Central memory CD8-positive, alpha-beta T cell (primary cell): ENCODE measurements at regions not wholly inside any gene's neighbourhood (a gene's known extent, or its start where the extent isn't known, plus 50 kb on each side); places are given as distances from the start of the nearest gene placed in this dataset.

Experiments
- ATAC-seq: fragments of 150-1000 bp; cut with Tn5 transposase; replicated peaks from 2 replicates; pipeline ENCODE4 v1.10.0; 2022; ENCODE audit warnings: mild to moderate bottlenecking, moderate FRiP score, moderate number of reproducible peaks; ENCODE audit not compliant: poor library complexity, severe bottlenecking; ENCODE audit errors: extremely low read depth
- DNase-seq, 2 donors: peaks; one replicate each; pipeline ENCODE4 v3.0.0; 2021; ENCODE audit warnings: low spot score in 2 of 2
- H3K27ac Mint-ChIP-seq: one replicate; pipeline ENCODE4 v1.8.0; 2022; ENCODE audit warnings: low read depth, mild to moderate bottlenecking, moderate library complexity, mixed read lengths
- H3K27me3 Mint-ChIP-seq: one replicate; pipeline ENCODE4 v1.8.0; 2022; ENCODE audit warnings: mixed read lengths
- H3K36me3 Mint-ChIP-seq: one replicate; pipeline ENCODE4 v1.8.0; 2022; ENCODE audit warnings: mild to moderate bottlenecking, moderate library complexity, mixed read lengths; ENCODE audit not compliant: insufficient read depth
- H3K4me1 Mint-ChIP-seq: one replicate; pipeline ENCODE4 v1.8.0; 2022; ENCODE audit warnings: mixed read lengths
- H3K4me3 Mint-ChIP-seq: one replicate; pipeline ENCODE4 v1.8.0; 2022; ENCODE audit warnings: mild to moderate bottlenecking, moderate library complexity, mixed read lengths
- H3K9me3 Mint-ChIP-seq: one replicate; pipeline ENCODE4 v1.8.0; 2022; ENCODE audit warnings: mixed read lengths

GRCh38 chr5:4954048-4954447, 186.1 kb upstream of the ADAMTS16 start:
- DNase-seq (no peak), ATAC-seq (no peak)
- Mint-ChIP-seq H3K4me3 (no peak overlapping the region), H3K9me3 (peaks cover 11% of the 10 kb centered on the region), H3K4me1 (no peaks in the 10 kb centered on the region), H3K27me3 (no peaks in the 10 kb centered on the region), H3K27ac (no peak overlapping the region), H3K36me3 (no peaks in the 10 kb centered on the region)

- Mint-ChIP-seq H3K9me3 (no peaks in the 10 kb centered on the region), H3K4me3 (no peak overlapping the region), H3K36me3 (no peaks in the 10 kb centered on the region), H3K27me3 (no peaks in the 10 kb centered on the region), H3K27ac (no peak overlapping the region), H3K4me1 (no peaks in the 10 kb centered on the region)
- no peak for ATAC-seq
- no peak for DNase-seq
Observed at GRCh38 chr5:4963265-4963664, 176.9 kb upstream of the ADAMTS16 start.

GRCh38 chr5:4969351-4969750, 170.8 kb upstream of the ADAMTS16 start:
- DNase-seq (no peak), ATAC-seq (no peak)
- Mint-ChIP-seq H3K27ac (no peak overlapping the region), H3K4me3 (no peak overlapping the region), H3K9me3 (peaks cover 8% of the 10 kb centered on the region), H3K36me3 (no peaks in the 10 kb centered on the region), H3K4me1 (no peaks in the 10 kb centered on the region), H3K27me3 (no peaks in the 10 kb centered on the region)

- H3K27me3 Mint-ChIP-seq, result no peaks in the 10 kb centered on the region
- no peak overlapping the region for H3K27ac Mint-ChIP-seq
- ATAC-seq (no peak), DNase-seq (no peak)
- no peaks in the 10 kb centered on the region for H3K4me1 Mint-ChIP-seq
- H3K4me3 Mint-ChIP-seq, result no peak overlapping the region
- no peaks in the 10 kb centered on the region for H3K36me3 Mint-ChIP-seq
- peaks cover 8% of the 10 kb centered on the region for H3K9me3 Mint-ChIP-seq
Observed at GRCh38 chr5:4970171-4970570, 170.0 kb upstream of the ADAMTS16 start.

GRCh38 chr5:4976902-4977301, 163.2 kb upstream of the ADAMTS16 start:
- no peak overlapping the region for H3K4me3 Mint-ChIP-seq
- H3K9me3 Mint-ChIP-seq, result no peaks in the 10 kb centered on the region
- ATAC-seq (no peak), DNase-seq (no peak)
- no peaks in the 10 kb centered on the region for H3K36me3 Mint-ChIP-seq
- H3K4me1 Mint-ChIP-seq, result no peaks in the 10 kb centered on the region
- H3K27ac Mint-ChIP-seq, result no peak overlapping the region
- H3K27me3 Mint-ChIP-seq, result no peaks in the 10 kb centered on the region

- DNase-seq, result no peak
- no peaks in the 10 kb centered on the region for H3K9me3 Mint-ChIP-seq
- no peak overlapping the region for H3K4me3 Mint-ChIP-seq
- H3K4me1 Mint-ChIP-seq, result no peaks in the 10 kb centered on the region
- ATAC-seq, result no peak
- H3K36me3 Mint-ChIP-seq, result no peaks in the 10 kb centered on the region
- H3K27me3 Mint-ChIP-seq, result no peaks in the 10 kb centered on the region
- no peak overlapping the region for H3K27ac Mint-ChIP-seq
Observed at GRCh38 chr5:4977416-4978110, 162.6 kb upstream of the ADAMTS16 start.

GRCh38 chr5:4980201-4980600, 159.9 kb upstream of the ADAMTS16 start:
- H3K27me3 Mint-ChIP-seq, result no peaks in the 10 kb centered on the region
- no peak for DNase-seq
- no peak overlapping the region for H3K4me3 Mint-ChIP-seq
- H3K4me1 Mint-ChIP-seq, result no peaks in the 10 kb centered on the region
- no peaks in the 10 kb centered on the region for H3K9me3 Mint-ChIP-seq
- H3K36me3 Mint-ChIP-seq, result no peaks in the 10 kb centered on the region
- H3K27ac Mint-ChIP-seq, result no peak overlapping the region
- ATAC-seq, result no peak

- no peaks in the 10 kb centered on the region for H3K27me3 Mint-ChIP-seq
- no peaks in the 10 kb centered on the region for H3K36me3 Mint-ChIP-seq
- H3K4me3 Mint-ChIP-seq, result no peak overlapping the region
- H3K9me3 Mint-ChIP-seq, result no peaks in the 10 kb centered on the region
- H3K27ac Mint-ChIP-seq, result no peak overlapping the region
- no peak for DNase-seq
- no peaks in the 10 kb centered on the region for H3K4me1 Mint-ChIP-seq
- ATAC-seq, result no peak
Observed at GRCh38 chr5:4981608-4982007, 158.5 kb upstream of the ADAMTS16 start.

GRCh38 chr5:4983701-4984100, 156.4 kb upstream of the ADAMTS16 start:
- H3K27me3 Mint-ChIP-seq, result no peaks in the 10 kb centered on the region
- H3K9me3 Mint-ChIP-seq, result peaks cover 9% of the 10 kb centered on the region
- no peaks in the 10 kb centered on the region for H3K4me1 Mint-ChIP-seq
- ATAC-seq, result no peak
- no peak overlapping the region for H3K27ac Mint-ChIP-seq
- H3K36me3 Mint-ChIP-seq, result no peaks in the 10 kb centered on the region
- no peak overlapping the region for H3K4me3 Mint-ChIP-seq
- DNase-seq, result no peak

GRCh38 chr5:4984461-4984860, 155.7 kb upstream of the ADAMTS16 start:
- Mint-ChIP-seq H3K4me3 (no peak overlapping the region), H3K36me3 (no peaks in the 10 kb centered on the region), H3K27ac (no peak overlapping the region), H3K9me3 (peaks cover 9% of the 10 kb centered on the region), H3K27me3 (no peaks in the 10 kb centered on the region), H3K4me1 (no peaks in the 10 kb centered on the region)
- ATAC-seq, result no peak
- DNase-seq, result no peak

- Mint-ChIP-seq H3K9me3 (peaks cover 9% of the 10 kb centered on the region), H3K27ac (no peak overlapping the region), H3K36me3 (no peaks in the 10 kb centered on the region), H3K4me1 (no peaks in the 10 kb centered on the region), H3K27me3 (no peaks in the 10 kb centered on the region), H3K4me3 (no peak overlapping the region)
- DNase-seq (no peak), ATAC-seq (no peak)
Observed at GRCh38 chr5:4987431-4987830, 152.7 kb upstream of the ADAMTS16 start.

GRCh38 chr5:4989118-4989517, 151.0 kb upstream of the ADAMTS16 start:
- Mint-ChIP-seq H3K4me3 (no peak overlapping the region), H3K9me3 (peaks cover 9% of the 10 kb centered on the region), H3K27ac (no peak overlapping the region), H3K4me1 (no peaks in the 10 kb centered on the region), H3K36me3 (no peaks in the 10 kb centered on the region), H3K27me3 (no peaks in the 10 kb centered on the region)
- no peak for DNase-seq
- ATAC-seq, result no peak

- no peaks in the 10 kb centered on the region for H3K4me1 Mint-ChIP-seq
- peaks cover 9% of the 10 kb centered on the region for H3K9me3 Mint-ChIP-seq
- H3K4me3 Mint-ChIP-seq, result no peak overlapping the region
- ATAC-seq, result no peak
- no peaks in the 10 kb centered on the region for H3K36me3 Mint-ChIP-seq
- H3K27me3 Mint-ChIP-seq, result no peaks in the 10 kb centered on the region
- no peak for DNase-seq
- H3K27ac Mint-ChIP-seq, result no peak overlapping the region
Observed at GRCh38 chr5:4990017-4990416, 150.1 kb upstream of the ADAMTS16 start.
